Breast epithelium (tissue), 4 donors: ENCODE measurements at regions not wholly inside any gene's neighbourhood (a gene's known extent, or its start where the extent isn't known, plus 50 kb on each side); places are given as distances from the start of the nearest gene placed in this dataset.

Source experiments
- DNase-seq, 2 donors: peaks; one replicate each; pipeline ENCODE4 v3.0.0-alpha.2; 2019; ENCODE audit warnings: low spot score in 2 of 2
- H3K27ac ChIP-seq, 2 donors: fragments of 200-600 bp; sonication (generic) in 1 of 2; one replicate each; pipeline ENCODE4 v1.5.1; 2016 to 2019; ENCODE audit warnings: mild to moderate bottlenecking in 1 of 2
- H3K27me3 ChIP-seq, 2 donors: fragments of 200-600 bp; sonication (generic) in 1 of 2; one replicate each; pipeline versions ENCODE4 v1.5.1 to v1.6.0; 2017 to 2019; ENCODE audit warnings: control low read depth in 1 of 2, mild to moderate bottlenecking in 1 of 2
- H3K36me3 ChIP-seq: fragments of 200-600 bp; one replicate; pipeline ENCODE4 v1.5.1; 2019
- H3K4me1 ChIP-seq, 2 donors: fragments of 200-600 bp; sonication (generic); one replicate each; pipeline ENCODE4 v1.5.1; 2016 to 2019; ENCODE audit warnings: control low read depth in 1 of 2
- H3K4me3 ChIP-seq, 3 donors: fragments of 200-600 bp; sonication (generic); 1 replicate in 2 of 3; 2 replicates in 1 of 3; pipeline ENCODE4 v1.5.1; 2016 to 2019; ENCODE audit warnings: mild to moderate bottlenecking in 3 of 3, moderate library complexity in 2 of 3
- H3K9me3 ChIP-seq, 2 donors: fragments of 200-600 bp; sonication (generic) in 1 of 2; one replicate each; pipeline ENCODE4 v1.5.1; 2016 to 2019; ENCODE audit warnings: control low read depth in 1 of 2
- CTCF ChIP-seq, 3 donors: fragments of 450-650 bp; IDR thresholded peaks; one replicate each; pipeline ENCODE4 v1.5.1; 2016 to 2017; ENCODE audit warnings: antibody characterized with exemption in 3 of 3, mild to moderate bottlenecking in 3 of 3, moderate library complexity in 3 of 3
- POLR2A ChIP-seq: fragments of 450-650 bp; IDR thresholded peaks from one replicate; pipeline ENCODE4 v1.6.1; 2016; ENCODE audit warnings: antibody characterized with exemption, mild to moderate bottlenecking, moderate library complexity
- POLR2AphosphoS5 ChIP-seq, 3 donors: sonication (generic); formaldehyde crosslinking; IDR thresholded peaks; one replicate each; pipeline ENCODE4 v1.6.1; 2017; ENCODE audit warnings: antibody characterized with exemption in 3 of 3
- intact Hi-C: fragments of 100-400 bp; cut with DNase I; formaldehyde crosslinking; loops from one replicate; pipeline ENCODE4 v1.15.1; 2023; ENCODE audit warnings: low total_unique reads

- H3K4me3 ChIP-seq: no peak overlapping the region
- no peaks in the 10 kb centered on the region for H3K4me1 ChIP-seq
- H3K27ac ChIP-seq: no peak overlapping the region
- H3K36me3 ChIP-seq: no peaks in the 10 kb centered on the region
- no peak for DNase-seq
- H3K27me3 ChIP-seq: no peaks in the 10 kb centered on the region
- intact Hi-C loops: no loop called here
- TF ChIP-seq POLR2A: no peak
- no peak for TF ChIP-seq CTCF (IDR thresholded peaks at IDR 0.05)
- no peak for TF ChIP-seq POLR2AphosphoS5 (IDR thresholded peaks at IDR 0.05)
- H3K9me3 ChIP-seq: no peaks in the 10 kb centered on the region
These were observed 256.1 kb upstream of the OBI1 start for GRCh38 chr13:78915015-78915414.

- DNase-seq: no peak
- H3K36me3 ChIP-seq: no peaks in the 10 kb centered on the region
- H3K4me1 ChIP-seq: no peaks in the 10 kb centered on the region
- H3K27ac ChIP-seq: no peak overlapping the region
- H3K9me3 ChIP-seq: no peaks in the 10 kb centered on the region
- no peaks in the 10 kb centered on the region for H3K27me3 ChIP-seq
- no peak overlapping the region for H3K4me3 ChIP-seq
- TF ChIP-seq POLR2AphosphoS5 (IDR thresholded peaks at IDR 0.05) (no peak), POLR2A (no peak), CTCF (IDR thresholded peaks at IDR 0.05) (no peak)
- intact Hi-C loops: no loop called here
These were observed 254.7 kb upstream of the OBI1 start for GRCh38 chr13:78913656-78914055.

- Histone ChIP-seq H3K4me3 (no peak overlapping the region), H3K36me3 (no peaks in the 10 kb centered on the region), H3K9me3 (no peaks in the 10 kb centered on the region), H3K27me3 (no peaks in the 10 kb centered on the region), H3K27ac (no peak overlapping the region), H3K4me1 (no peaks in the 10 kb centered on the region)
- TF ChIP-seq POLR2AphosphoS5 (IDR thresholded peaks at IDR 0.05) (no peak), CTCF (IDR thresholded peaks at IDR 0.05) (no peak), POLR2A (no peak)
- intact Hi-C loops: no loop called here
- no peak for DNase-seq
These were observed 251.2 kb upstream of the OBI1 start for GRCh38 chr13:78910147-78910546.

GRCh38 chr13:78909276-78909675 is 250.3 kb upstream of the OBI1 start:
- intact Hi-C loops: no loop called here
- Histone ChIP-seq H3K27ac (no peak overlapping the region), H3K27me3 (no peaks in the 10 kb centered on the region), H3K4me1 (no peaks in the 10 kb centered on the region), H3K9me3 (no peaks in the 10 kb centered on the region), H3K4me3 (no peak overlapping the region), H3K36me3 (no peaks in the 10 kb centered on the region)
- TF ChIP-seq CTCF (IDR thresholded peaks at IDR 0.05): no peak
- TF ChIP-seq POLR2AphosphoS5 (IDR thresholded peaks at IDR 0.05): no peak
- TF ChIP-seq POLR2A: no peak
- DNase-seq: no peak

GRCh38 chr13:78907006-78907405 is 248.1 kb upstream of the OBI1 start:
- Histone ChIP-seq H3K36me3 (no peaks in the 10 kb centered on the region), H3K9me3 (no peaks in the 10 kb centered on the region), H3K4me1 (no peaks in the 10 kb centered on the region), H3K27me3 (no peaks in the 10 kb centered on the region), H3K27ac (no peak overlapping the region), H3K4me3 (no peak overlapping the region)
- intact Hi-C loops: no loop called here
- TF ChIP-seq POLR2AphosphoS5 (IDR thresholded peaks at IDR 0.05) (no peak), CTCF (IDR thresholded peaks at IDR 0.05) (no peak), POLR2A (no peak)
- no peak for DNase-seq
